ENCODE measurements at regions not wholly inside any gene's neighbourhood (a gene's known extent, or its start where the extent isn't known, plus 50 kb on each side); places are given as distances from the start of the nearest gene placed in this dataset.

- TF ChIP-seq CTCF (IDR thresholded peaks at IDR 0.05): no peak
- TF ChIP-seq POLR2A (IDR thresholded peaks at IDR 0.05): no peak
- TF ChIP-seq EP300 (IDR thresholded peaks at IDR 0.05): no peak
- no peak for TF ChIP-seq POLR2AphosphoS5 (IDR thresholded peaks at IDR 0.05)
Measured at GRCh38 chr18:40046596-40046995, 1908.4 kb upstream of the PIK3C3 start.
